HG03565 (cell line): ENCODE measurements at regions not wholly inside any gene's neighbourhood (a gene's known extent, or its start where the extent isn't known, plus 50 kb on each side); places are given as distances from the start of the nearest gene placed in this dataset.
"Not testable (repeated sequence)": the region's sequence is repeated elsewhere in the genome, so short reads cannot be mapped to it uniquely, and the experiment has no call there.

Experiments used
- ATAC-seq: cut with Tn5 transposase; IDR thresholded peaks from one replicate; pipeline ENCODE4 v1.9.1; 2021; ENCODE audit warnings: mild to moderate bottlenecking, moderate library complexity; ENCODE audit not compliant: unreplicated experiment

GRCh38 chr1:187498028-187498427 lies 669.3 kb downstream of the PLA2G4A start:
- ATAC-seq: no peak

- ATAC-seq: no peak
These were observed 676.0 kb downstream of the PLA2G4A start for GRCh38 chr1:187504779-187505178.

DNA sequence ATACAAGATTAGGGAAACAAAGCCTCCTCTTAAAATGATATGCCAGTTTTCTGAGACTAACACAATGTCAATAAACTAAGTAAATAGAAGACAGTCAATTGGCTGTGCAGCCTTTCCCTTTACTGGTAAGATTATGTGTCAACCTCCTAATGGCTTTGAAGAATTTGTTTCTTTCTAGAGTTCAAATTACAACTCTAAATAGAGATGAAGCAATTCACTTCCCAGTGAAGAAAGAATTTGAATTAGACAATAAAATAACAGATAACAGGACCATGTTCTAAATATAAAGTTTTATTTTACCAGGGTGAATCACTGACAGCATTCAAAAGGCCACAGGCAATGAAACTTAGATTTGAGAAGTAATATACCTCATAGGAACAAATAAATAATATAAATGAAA lies 680.3 kb downstream of the PLA2G4A start:
- no peak for ATAC-seq

GRCh38 chr1:187513190-187513589 lies 684.4 kb downstream of the PLA2G4A start:
- ATAC-seq: no peak

GRCh38 chr1:187514110-187514509 lies 685.4 kb downstream of the PLA2G4A start:
- no peak for ATAC-seq

GRCh38 chr1:187516874-187517273 lies 688.1 kb downstream of the PLA2G4A start:
- ATAC-seq: no peak

DNA sequence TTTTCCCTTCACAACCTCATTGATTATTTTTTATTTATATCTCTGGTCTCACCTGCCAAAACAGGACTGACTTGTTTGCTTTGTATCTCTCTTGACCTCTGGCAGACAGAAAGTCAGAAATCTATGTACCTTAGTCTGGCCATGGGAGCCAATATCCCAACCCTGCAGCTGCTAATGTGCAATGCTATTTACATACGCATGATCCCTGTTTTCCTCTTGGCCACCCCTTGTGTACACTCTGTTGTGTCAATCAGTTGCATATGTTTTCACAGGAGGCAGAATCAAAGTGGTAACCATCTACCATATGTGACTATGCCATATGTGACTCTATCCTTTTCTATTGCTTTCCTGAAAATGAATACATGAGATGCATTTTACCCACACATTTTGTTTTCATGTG lies 688.8 kb downstream of the PLA2G4A start:
- no peak for ATAC-seq

DNA sequence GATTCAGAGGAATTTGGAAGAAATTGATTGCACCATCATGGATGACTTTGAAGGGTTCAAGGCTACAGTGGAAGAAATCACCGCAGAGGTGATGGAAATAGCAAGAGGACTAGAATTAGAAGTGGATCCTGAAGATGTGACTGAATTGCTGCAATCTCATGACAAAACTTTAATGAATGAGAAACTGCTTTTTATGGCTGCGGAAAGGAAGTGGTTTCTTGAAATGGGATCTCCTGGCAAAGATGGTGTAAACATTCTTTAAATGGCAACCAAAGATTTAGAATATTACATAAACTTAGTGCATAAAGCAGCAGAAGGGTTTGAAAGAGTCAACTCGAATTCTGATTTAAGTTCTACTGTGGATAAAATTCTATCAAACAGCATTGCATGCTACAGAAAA lies 698.6 kb downstream of the PLA2G4A start:
- no peak for ATAC-seq

DNA sequence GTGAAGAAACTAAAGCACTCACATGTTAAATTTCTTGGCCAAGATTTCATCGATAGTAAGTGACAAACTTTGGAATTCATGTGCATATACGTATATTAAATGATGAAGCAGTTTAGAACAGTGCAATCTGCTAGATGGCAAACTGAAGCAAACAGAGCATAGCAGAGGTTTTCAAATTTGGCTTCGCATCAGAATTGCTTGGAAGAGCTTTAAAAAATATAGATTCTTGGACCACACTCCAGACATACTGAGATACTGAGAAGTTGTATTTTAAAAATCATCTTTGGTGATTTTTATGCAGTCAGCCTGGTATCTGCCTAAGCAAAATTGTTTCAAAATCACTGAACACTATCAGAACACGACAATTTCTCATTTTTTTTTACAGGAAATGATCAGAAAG lies 709.2 kb downstream of the PLA2G4A start:
- no peak for ATAC-seq

DNA sequence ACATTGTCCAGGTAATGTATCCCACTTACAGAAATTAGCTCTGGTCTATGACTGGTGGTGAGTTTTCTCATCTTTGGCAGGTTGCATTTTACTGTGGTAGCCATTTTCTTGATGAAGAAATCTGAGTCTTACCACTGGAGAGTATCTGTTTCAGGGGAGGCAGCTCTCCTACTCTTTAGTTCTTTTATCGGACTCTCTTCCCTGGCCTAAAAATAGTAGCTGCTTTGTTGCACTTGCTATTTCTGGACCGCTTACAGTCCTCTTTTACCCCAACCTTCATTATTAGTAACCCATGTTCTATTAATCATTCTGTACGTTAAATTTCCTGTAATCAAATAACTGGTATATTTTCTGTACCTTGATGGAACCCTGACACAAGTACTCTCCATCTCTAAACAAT lies 720.8 kb downstream of the PLA2G4A start:
- no peak for ATAC-seq

DNA sequence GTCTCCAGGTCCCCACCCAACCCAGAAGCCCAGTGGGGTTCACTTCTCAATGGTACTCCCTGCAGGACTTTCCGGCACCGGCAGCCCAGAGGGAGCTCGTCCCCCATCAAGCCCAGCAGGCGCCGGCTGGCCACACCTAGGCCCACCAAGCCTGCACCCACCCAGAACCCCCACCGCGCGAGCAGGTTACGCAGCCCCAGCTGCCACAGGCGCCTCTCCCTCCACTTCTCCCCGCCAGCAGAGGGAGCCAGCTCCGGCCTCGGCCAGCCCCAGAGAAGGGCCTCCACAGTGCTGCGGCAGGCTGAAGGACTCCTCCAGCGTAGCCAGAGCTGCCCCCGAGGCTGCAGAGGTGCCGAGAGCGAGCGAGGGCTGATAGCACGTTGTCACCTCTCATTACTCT lies 722.3 kb downstream of the PLA2G4A start:
- no peak for ATAC-seq

DNA sequence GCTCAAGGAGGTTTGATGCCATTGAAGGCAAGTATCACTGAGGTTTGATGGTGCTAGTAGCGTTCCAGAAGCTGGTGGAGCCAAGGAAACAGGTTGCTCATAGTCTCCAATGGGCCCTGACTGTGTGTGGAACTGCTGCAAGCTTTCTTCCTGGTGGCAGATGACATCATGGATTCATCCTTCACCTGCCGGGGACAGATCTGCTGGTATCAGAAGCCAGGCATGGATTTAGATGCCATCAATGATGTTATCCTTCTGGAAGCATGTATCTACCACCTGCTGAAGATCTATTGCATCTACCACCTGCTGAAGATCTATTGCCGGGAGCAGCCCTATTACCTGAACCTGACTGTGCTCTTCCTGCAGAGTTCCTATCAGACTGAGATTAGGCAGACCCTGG lies 734.4 kb downstream of the PLA2G4A start:
- ATAC-seq: no peak

- ATAC-seq: no peak
These were observed 737.6 kb downstream of the PLA2G4A start for GRCh38 chr1:187566354-187566753.

DNA sequence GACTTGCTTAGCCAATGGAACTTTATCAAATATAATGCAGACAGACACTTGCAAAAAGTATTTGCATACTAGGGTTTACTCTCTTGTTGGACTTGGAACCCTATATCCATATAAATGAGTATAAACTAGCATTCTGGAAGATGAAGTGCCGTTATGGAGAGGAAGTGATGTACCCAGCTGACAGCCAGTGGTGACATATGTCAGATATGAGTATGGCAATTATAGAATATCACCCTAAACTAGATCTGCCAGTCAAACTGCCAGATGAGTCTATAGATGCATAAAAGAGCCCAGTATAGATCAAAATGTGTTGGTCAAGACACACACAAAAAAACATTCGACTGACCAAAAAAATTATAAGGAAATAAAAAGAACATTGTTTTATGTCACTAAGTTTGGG lies 739.3 kb downstream of the PLA2G4A start:
- no peak for ATAC-seq

GRCh38 chr1:187570166-187570565 lies 741.4 kb downstream of the PLA2G4A start:
- no peak for ATAC-seq

DNA sequence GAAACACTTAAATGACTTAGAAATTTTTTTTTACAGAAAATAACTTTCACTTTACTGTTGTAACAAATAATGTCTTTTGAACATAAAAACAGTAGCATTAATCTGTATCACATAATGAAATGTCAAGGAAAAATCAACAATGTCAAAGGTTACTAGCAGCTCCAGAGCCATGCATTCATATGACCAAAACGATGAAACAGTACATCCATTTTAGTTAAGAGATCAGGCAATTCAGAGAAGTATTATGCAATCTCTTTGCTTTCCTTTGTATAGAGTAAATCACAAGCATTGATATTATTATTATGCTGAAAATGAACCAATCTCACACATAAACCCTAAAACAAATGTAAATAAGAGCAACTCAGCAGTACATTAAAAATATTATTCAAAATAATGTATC lies 748.9 kb downstream of the PLA2G4A start:
- ATAC-seq: no peak

DNA sequence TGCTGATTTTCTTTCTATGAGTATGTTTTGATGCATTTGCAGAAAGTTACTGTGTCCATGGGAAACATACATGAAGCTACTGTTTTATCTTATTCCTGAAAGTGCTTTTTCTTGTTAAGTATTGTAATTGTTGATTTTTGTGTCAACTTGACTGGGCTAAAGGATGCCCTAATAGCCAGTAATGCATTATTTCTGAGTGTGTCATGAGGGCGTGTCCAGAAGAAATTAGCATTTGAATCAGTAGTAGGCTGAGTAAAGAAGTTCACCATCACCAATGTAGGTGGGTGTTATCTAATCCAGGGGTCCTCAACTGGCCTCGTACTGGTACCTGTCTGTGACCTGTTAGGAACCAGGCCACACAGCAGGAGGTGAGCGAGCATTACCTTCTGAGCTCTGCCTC lies 760.2 kb downstream of the PLA2G4A start:
- no peak for ATAC-seq

- no peak for ATAC-seq
These were observed 777.0 kb downstream of the PLA2G4A start for GRCh38 chr1:187605736-187606135.

GRCh38 chr1:187615853-187616735 lies 787.3 kb downstream of the PLA2G4A start:
- not testable (repeated sequence) for ATAC-seq

- not testable (repeated sequence) for ATAC-seq
These were observed 788.1 kb downstream of the PLA2G4A start for GRCh38 chr1:187616830-187617229.

DNA sequence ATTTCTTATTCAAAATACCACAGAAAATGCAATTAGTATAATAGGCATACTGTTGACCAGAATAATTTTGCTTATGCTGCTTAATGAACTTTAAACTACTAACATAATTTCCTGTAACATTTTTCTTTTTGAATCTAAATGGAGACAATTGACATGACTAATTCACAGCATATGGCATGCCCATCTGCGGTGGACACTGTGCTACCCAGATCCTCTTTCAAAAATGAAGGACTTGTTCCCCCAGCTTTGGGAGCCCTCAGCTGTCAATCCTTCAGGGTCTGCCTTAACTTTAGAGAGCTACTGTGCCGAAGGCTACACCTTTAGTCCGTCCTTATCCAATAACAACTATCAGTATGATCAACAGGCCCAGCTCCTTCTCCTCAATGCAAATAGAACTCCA lies 789.0 kb downstream of the PLA2G4A start:
- no peak for ATAC-seq

GRCh38 chr1:187619175-187619574 lies 790.4 kb downstream of the PLA2G4A start:
- ATAC-seq: no peak

DNA sequence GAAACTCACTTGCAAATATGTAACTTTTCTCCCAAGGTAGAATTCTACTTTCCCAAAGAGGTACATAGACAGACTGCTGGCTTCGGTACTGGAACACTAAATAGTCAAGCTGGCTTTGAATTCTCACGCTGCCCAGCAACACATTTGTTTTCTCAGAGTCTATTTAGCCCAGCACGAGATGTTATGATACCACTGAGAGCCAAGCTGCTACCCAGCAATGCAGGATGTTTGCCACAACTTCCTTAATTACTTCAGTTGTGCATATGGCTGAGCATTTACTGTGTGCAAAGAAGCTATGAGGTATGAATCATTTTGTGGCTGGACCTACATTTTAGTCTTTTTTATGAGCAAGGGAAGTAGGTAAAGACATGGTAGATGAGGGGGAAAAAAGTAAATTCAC lies 793.2 kb downstream of the PLA2G4A start:
- ATAC-seq: no peak
